Breast epithelium (tissue), 4 donors: ENCODE measurements at regions not wholly inside any gene's neighbourhood (a gene's known extent, or its start where the extent isn't known, plus 50 kb on each side); places are given as distances from the start of the nearest gene placed in this dataset.
"Not testable (repeated sequence)": the region's sequence is repeated elsewhere in the genome, so short reads cannot be mapped to it uniquely, and the experiment has no call there.

Experiments used
- DNase-seq, 2 donors: peaks; one replicate each; pipeline ENCODE4 v3.0.0-alpha.2; 2019; ENCODE audit warnings: low spot score in 2 of 2
- H3K27ac ChIP-seq, 2 donors: fragments of 200-600 bp; sonication (generic) in 1 of 2; one replicate each; pipeline ENCODE4 v1.5.1; 2016 to 2019; ENCODE audit warnings: mild to moderate bottlenecking in 1 of 2
- H3K27me3 ChIP-seq, 2 donors: fragments of 200-600 bp; sonication (generic) in 1 of 2; one replicate each; pipeline versions ENCODE4 v1.5.1 to v1.6.0; 2017 to 2019; ENCODE audit warnings: control low read depth in 1 of 2, mild to moderate bottlenecking in 1 of 2
- H3K36me3 ChIP-seq: fragments of 200-600 bp; one replicate; pipeline ENCODE4 v1.5.1; 2019
- H3K4me1 ChIP-seq, 2 donors: fragments of 200-600 bp; sonication (generic); one replicate each; pipeline ENCODE4 v1.5.1; 2016 to 2019; ENCODE audit warnings: control low read depth in 1 of 2
- H3K4me3 ChIP-seq, 3 donors: fragments of 200-600 bp; sonication (generic); 1 replicate in 2 of 3; 2 replicates in 1 of 3; pipeline ENCODE4 v1.5.1; 2016 to 2019; ENCODE audit warnings: mild to moderate bottlenecking in 3 of 3, moderate library complexity in 2 of 3
- H3K9me3 ChIP-seq, 2 donors: fragments of 200-600 bp; sonication (generic) in 1 of 2; one replicate each; pipeline ENCODE4 v1.5.1; 2016 to 2019; ENCODE audit warnings: control low read depth in 1 of 2
- CTCF ChIP-seq, 3 donors: fragments of 450-650 bp; IDR thresholded peaks; one replicate each; pipeline ENCODE4 v1.5.1; 2016 to 2017; ENCODE audit warnings: antibody characterized with exemption in 3 of 3, mild to moderate bottlenecking in 3 of 3, moderate library complexity in 3 of 3
- POLR2A ChIP-seq: fragments of 450-650 bp; IDR thresholded peaks from one replicate; pipeline ENCODE4 v1.6.1; 2016; ENCODE audit warnings: antibody characterized with exemption, mild to moderate bottlenecking, moderate library complexity
- POLR2AphosphoS5 ChIP-seq, 3 donors: sonication (generic); formaldehyde crosslinking; IDR thresholded peaks; one replicate each; pipeline ENCODE4 v1.6.1; 2017; ENCODE audit warnings: antibody characterized with exemption in 3 of 3
- intact Hi-C: fragments of 100-400 bp; cut with DNase I; formaldehyde crosslinking; loops from one replicate; pipeline ENCODE4 v1.15.1; 2023; ENCODE audit warnings: low total_unique reads

- H3K9me3 ChIP-seq, H3K4me1 ChIP-seq, DNase-seq, H3K36me3 ChIP-seq, H3K4me3 ChIP-seq, intact Hi-C loops, H3K27me3 ChIP-seq, H3K27ac ChIP-seq: not testable (repeated sequence)
These were observed 112.2 kb upstream of the METTL14 start for GRCh38 chr4:118572991-118573390.

GRCh38 chr4:118574251-118574913 is 110.8 kb upstream of the METTL14 start:
- H3K27me3 ChIP-seq, H3K4me3 ChIP-seq, intact Hi-C loops, DNase-seq, H3K9me3 ChIP-seq, H3K4me1 ChIP-seq, H3K36me3 ChIP-seq, H3K27ac ChIP-seq: not testable (repeated sequence)

GRCh38 chr4:118575057-118575456 is 110.1 kb upstream of the METTL14 start:
- H3K36me3 ChIP-seq, DNase-seq, intact Hi-C loops, H3K9me3 ChIP-seq, H3K27me3 ChIP-seq, H3K27ac ChIP-seq, H3K4me1 ChIP-seq, H3K4me3 ChIP-seq: not testable (repeated sequence)

GRCh38 chr4:118575726-118576125 is 109.5 kb upstream of the METTL14 start:
- DNase-seq, H3K27ac ChIP-seq, H3K36me3 ChIP-seq, H3K4me1 ChIP-seq, H3K9me3 ChIP-seq, H3K27me3 ChIP-seq, intact Hi-C loops, H3K4me3 ChIP-seq: not testable (repeated sequence)

GRCh38 chr4:118576709-118577219 is 108.4 kb upstream of the METTL14 start:
- intact Hi-C loops, DNase-seq, H3K4me1 ChIP-seq, H3K36me3 ChIP-seq, H3K27ac ChIP-seq, H3K9me3 ChIP-seq, H3K27me3 ChIP-seq, H3K4me3 ChIP-seq: not testable (repeated sequence)

GRCh38 chr4:118585015-118585414 is 100.2 kb upstream of the METTL14 start:
- DNase-seq, result no peak
- Histone ChIP-seq H3K27ac (peak overlapping the region in 1 of 2 donors; percentile 13), H3K27me3 (no peaks in the 10 kb centered on the region), H3K36me3 (no peaks in the 10 kb centered on the region), H3K4me3 (no peak overlapping the region), H3K4me1 (no peaks in the 10 kb centered on the region), H3K9me3 (no peaks in the 10 kb centered on the region)
- TF ChIP-seq POLR2AphosphoS5 (IDR thresholded peaks at IDR 0.05) (no peak), CTCF (IDR thresholded peaks at IDR 0.05) (no peak), POLR2A (no peak)
- intact Hi-C loops, result no loop called here

- intact Hi-C loops, result no loop called here
- H3K4me1 ChIP-seq, result peaks cover 0 to 7% of the 10 kb centered on the region in 2 donors
- H3K4me3 ChIP-seq, result no peak overlapping the region
- peak overlapping the region in 1 of 2 donors; percentile 74 for H3K27ac ChIP-seq
- H3K27me3 ChIP-seq, result no peaks in the 10 kb centered on the region
- DNase-seq, result no peak
- no peak for TF ChIP-seq POLR2A
- no peak for TF ChIP-seq POLR2AphosphoS5 (IDR thresholded peaks at IDR 0.05)
- no peak for TF ChIP-seq CTCF (IDR thresholded peaks at IDR 0.05)
- no peaks in the 10 kb centered on the region for H3K9me3 ChIP-seq
- no peaks in the 10 kb centered on the region for H3K36me3 ChIP-seq
These were observed 98.8 kb upstream of the METTL14 start for GRCh38 chr4:118586357-118586790.
